Ishikawa (cell line): ENCODE measurements at regions not wholly inside any gene's neighbourhood (a gene's known extent, or its start where the extent isn't known, plus 50 kb on each side); places are given as distances from the start of the nearest gene placed in this dataset.

Experiments used
- CEBPB ChIP-seq: IDR thresholded peaks from 2 replicates; pipeline ENCODE4 v1.6.1; 2012
- CREB1 ChIP-seq: IDR thresholded peaks from 2 replicates; pipeline ENCODE4 v1.6.1; 2012; ENCODE audit warnings: low read depth
- EGR1 ChIP-seq: IDR thresholded peaks from 2 replicates; pipeline ENCODE4 v1.6.1; 2012
- EP300 ChIP-seq: IDR thresholded peaks from 2 replicates; pipeline ENCODE4 v1.6.1; 2012; ENCODE audit warnings: borderline replicate concordance
- FOXM1 ChIP-seq: IDR thresholded peaks from 2 replicates; pipeline ENCODE4 v1.6.1; 2012; ENCODE audit warnings: low read depth, borderline replicate concordance
- MAX ChIP-seq: IDR thresholded peaks from 2 replicates; pipeline ENCODE4 v1.6.1; 2012
- NFIC ChIP-seq: IDR thresholded peaks from 2 replicates; pipeline ENCODE4 v1.6.1; 2012
- RAD21 ChIP-seq: IDR thresholded peaks from 2 replicates; pipeline ENCODE4 v1.6.1; 2012; ENCODE audit warnings: low read depth
- REST ChIP-seq: IDR thresholded peaks from 2 replicates; pipeline ENCODE4 v1.6.1; 2012; ENCODE audit warnings: low read depth, mild to moderate bottlenecking
- TAF1 ChIP-seq: IDR thresholded peaks from 2 replicates; pipeline ENCODE4 v1.6.1; 2012; ENCODE audit warnings: low read depth, mild to moderate bottlenecking
- TCF12 ChIP-seq: IDR thresholded peaks from 2 replicates; pipeline ENCODE4 v1.6.1; 2012; ENCODE audit warnings: low read depth
- TEAD4 ChIP-seq: IDR thresholded peaks from 2 replicates; pipeline ENCODE4 v1.6.1; 2012
- USF1 ChIP-seq: IDR thresholded peaks from 2 replicates; pipeline ENCODE4 v1.6.1; 2012
- YY1 ChIP-seq: IDR thresholded peaks from 2 replicates; pipeline ENCODE4 v1.6.1; 2012; ENCODE audit warnings: low read depth
- ZBTB7A ChIP-seq: IDR thresholded peaks from 2 replicates; pipeline ENCODE4 v1.6.1; 2012; ENCODE audit warnings: low read depth

GRCh38 chr18:61731178-61731577 is 161.6 kb downstream of the RNF152 start:
- TF ChIP-seq ZBTB7A (no peak), REST (no peak), RAD21 (no peak), FOXM1 (no peak), MAX (no peak), EGR1 (no peak), CEBPB (no peak), EP300 (no peak), CREB1 (no peak), YY1 (no peak), TEAD4 (no peak), TAF1 (no peak), USF1 (no peak), NFIC (no peak), TCF12 (no peak)

- no peak for TF ChIP-seq RAD21
- no peak for TF ChIP-seq YY1
- TF ChIP-seq EGR1, result no peak
- no peak for TF ChIP-seq TEAD4
- TF ChIP-seq EP300, result no peak
- no peak for TF ChIP-seq USF1
Observed at GRCh38 chr18:61729322-61729721, 163.5 kb downstream of the RNF152 start.

GRCh38 chr18:61727241-61728193 is 165.3 kb downstream of the RNF152 start:
- no peak for TF ChIP-seq TEAD4
- TF ChIP-seq RAD21, result no peak

- no peak for TF ChIP-seq EGR1
- no peak for TF ChIP-seq EP300
- no peak for TF ChIP-seq ZBTB7A
- no peak for TF ChIP-seq CREB1
- TF ChIP-seq MAX, result no peak
- TF ChIP-seq NFIC, result no peak
- TF ChIP-seq TCF12, result no peak
- no peak for TF ChIP-seq TEAD4
- TF ChIP-seq CEBPB, result no peak
- TF ChIP-seq USF1, result no peak
- no peak for TF ChIP-seq FOXM1
- TF ChIP-seq YY1, result no peak
- no peak for TF ChIP-seq REST
- no peak for TF ChIP-seq RAD21
- TF ChIP-seq TAF1, result no peak
Observed at GRCh38 chr18:61724532-61724931, 168.3 kb downstream of the RNF152 start.

- no peak for TF ChIP-seq NFIC
- TF ChIP-seq TEAD4, result no peak
- no peak for TF ChIP-seq MAX
- no peak for TF ChIP-seq EP300
- TF ChIP-seq CREB1, result no peak
- TF ChIP-seq TCF12, result no peak
- TF ChIP-seq EGR1, result no peak
- no peak for TF ChIP-seq RAD21
- no peak for TF ChIP-seq FOXM1
- no peak for TF ChIP-seq USF1
- no peak for TF ChIP-seq CEBPB
Observed at GRCh38 chr18:61722247-61722646, 170.6 kb downstream of the RNF152 start.
